Islet of Langerhans (tissue), 1 donor: ENCODE measurements at regions not wholly inside any gene's neighbourhood (a gene's known extent, or its start where the extent isn't known, plus 50 kb on each side); places are given as distances from the start of the nearest gene placed in this dataset.

ENCODE experiments used
- FAIRE-seq: peaks from one replicate; lab custom pipeline; 2011; peaks lifted over from hg19 to GRCh38; lab: Jason Lieb, UNC

GRCh38 chr1:227449741-227450441 lies 113.5 kb upstream of the ZNF678 start:
- no peak for FAIRE-seq

GRCh38 chr1:227449051-227449450 lies 114.3 kb upstream of the ZNF678 start:
- FAIRE-seq, result no peak

GRCh38 chr1:227447531-227447990 lies 115.8 kb upstream of the ZNF678 start:
- FAIRE-seq, result no peak

- FAIRE-seq, result no peak
These were observed 117.6 kb upstream of the ZNF678 start for GRCh38 chr1:227445746-227446145.

- FAIRE-seq, result no peak
These were observed 118.2 kb upstream of the ZNF678 start for GRCh38 chr1:227445092-227445674.

GRCh38 chr1:227440182-227440581 lies 121.9 kb upstream of the CDC42BPA start:
- FAIRE-seq, result no peak

GRCh38 chr1:227437495-227438008 lies 119.3 kb upstream of the CDC42BPA start:
- peak; percentile 97 for FAIRE-seq

GRCh38 chr1:227434808-227435444 lies 116.6 kb upstream of the CDC42BPA start:
- no peak for FAIRE-seq

- no peak for FAIRE-seq
These were observed 115.5 kb upstream of the CDC42BPA start for GRCh38 chr1:227433663-227434341.

- FAIRE-seq, result no peak
These were observed 114.7 kb upstream of the CDC42BPA start for GRCh38 chr1:227432981-227433380.

GRCh38 chr1:227432181-227432535 lies 113.9 kb upstream of the CDC42BPA start:
- FAIRE-seq, result no peak

- no peak for FAIRE-seq
These were observed 111.4 kb upstream of the CDC42BPA start for GRCh38 chr1:227429447-227430359.

GRCh38 chr1:227428803-227429202 lies 110.5 kb upstream of the CDC42BPA start:
- FAIRE-seq, result no peak

- no peak for FAIRE-seq
These were observed 109.1 kb upstream of the CDC42BPA start for GRCh38 chr1:227427411-227427810.

- FAIRE-seq, result no peak
These were observed 106.7 kb upstream of the CDC42BPA start for GRCh38 chr1:227424953-227425352.

- no peak for FAIRE-seq
These were observed 105.9 kb upstream of the CDC42BPA start for GRCh38 chr1:227424159-227424680.

- no peak for FAIRE-seq
These were observed 104.3 kb upstream of the CDC42BPA start for GRCh38 chr1:227422581-227422980.

- no peak for FAIRE-seq
These were observed 101.9 kb upstream of the CDC42BPA start for GRCh38 chr1:227420147-227420546.

- no peak for FAIRE-seq
These were observed 99.6 kb upstream of the CDC42BPA start for GRCh38 chr1:227417756-227418480.

- FAIRE-seq, result no peak
These were observed 98.0 kb upstream of the CDC42BPA start for GRCh38 chr1:227416156-227416830.
